ENCODE measurements at regions not wholly inside any gene's neighbourhood (a gene's known extent, or its start where the extent isn't known, plus 50 kb on each side); places are given as distances from the start of the nearest gene placed in this dataset.

DNA sequence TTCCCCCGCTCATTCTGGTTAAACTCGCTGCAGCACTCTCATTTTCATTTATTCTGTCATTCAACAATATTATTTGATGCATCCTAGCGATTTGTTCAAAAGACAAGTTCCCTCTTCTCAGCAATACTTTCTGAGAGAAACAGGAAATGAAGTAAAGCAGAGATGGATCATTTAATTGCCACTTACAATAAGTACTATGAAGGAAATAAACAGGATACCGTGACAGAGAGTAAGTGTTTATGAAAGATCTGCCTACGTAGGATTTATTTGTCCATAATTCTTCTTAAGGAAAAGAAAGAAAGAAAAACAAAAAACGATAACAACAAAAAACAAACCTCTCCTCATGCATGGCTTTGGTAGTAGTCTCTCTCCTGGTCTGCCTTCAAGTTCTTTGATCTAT is 406.8 kb upstream of the ZNF608 start:
- TF ChIP-seq, protein P1, sequence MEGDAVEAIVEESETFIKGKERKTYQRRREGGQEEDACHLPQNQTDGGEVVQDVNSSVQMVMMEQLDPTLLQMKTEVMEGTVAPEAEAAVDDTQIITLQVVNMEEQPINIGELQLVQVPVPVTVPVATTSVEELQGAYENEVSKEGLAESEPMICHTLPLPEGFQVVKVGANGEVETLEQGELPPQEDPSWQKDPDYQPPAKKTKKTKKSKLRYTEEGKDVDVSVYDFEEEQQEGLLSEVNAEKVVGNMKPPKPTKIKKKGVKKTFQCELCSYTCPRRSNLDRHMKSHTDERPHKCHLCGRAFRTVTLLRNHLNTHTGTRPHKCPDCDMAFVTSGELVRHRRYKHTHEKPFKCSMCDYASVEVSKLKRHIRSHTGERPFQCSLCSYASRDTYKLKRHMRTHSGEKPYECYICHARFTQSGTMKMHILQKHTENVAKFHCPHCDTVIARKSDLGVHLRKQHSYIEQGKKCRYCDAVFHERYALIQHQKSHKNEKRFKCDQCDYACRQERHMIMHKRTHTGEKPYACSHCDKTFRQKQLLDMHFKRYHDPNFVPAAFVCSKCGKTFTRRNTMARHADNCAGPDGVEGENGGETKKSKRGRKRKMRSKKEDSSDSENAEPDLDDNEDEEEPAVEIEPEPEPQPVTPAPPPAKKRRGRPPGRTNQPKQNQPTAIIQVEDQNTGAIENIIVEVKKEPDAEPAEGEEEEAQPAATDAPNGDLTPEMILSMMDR (IDR thresholded peaks at IDR 0.05): no peak
- TF ChIP-seq POLR2A (IDR thresholded peaks at IDR 0.05): no peak
